Activated T-cell treated with anti-CD3 and anti-CD28 coated beads, Interleukin-2, amount 50 U/mL, for 48 hours (primary cell): ENCODE measurements at regions not wholly inside any gene's neighbourhood (a gene's known extent, or its start where the extent isn't known, plus 50 kb on each side); places are given as distances from the start of the nearest gene placed in this dataset.
A peak's percentile ranks its signal among the peaks of the same experiment; 100 is the strongest.
"Not testable (repeated sequence)": the region's sequence is repeated elsewhere in the genome, so short reads cannot be mapped to it uniquely, and the experiment has no call there.

Experiments
- DNase-seq, 2 experiments: peaks; one replicate each; pipeline ENCODE4 v3.0.0-alpha.2; 2020

DNA sequence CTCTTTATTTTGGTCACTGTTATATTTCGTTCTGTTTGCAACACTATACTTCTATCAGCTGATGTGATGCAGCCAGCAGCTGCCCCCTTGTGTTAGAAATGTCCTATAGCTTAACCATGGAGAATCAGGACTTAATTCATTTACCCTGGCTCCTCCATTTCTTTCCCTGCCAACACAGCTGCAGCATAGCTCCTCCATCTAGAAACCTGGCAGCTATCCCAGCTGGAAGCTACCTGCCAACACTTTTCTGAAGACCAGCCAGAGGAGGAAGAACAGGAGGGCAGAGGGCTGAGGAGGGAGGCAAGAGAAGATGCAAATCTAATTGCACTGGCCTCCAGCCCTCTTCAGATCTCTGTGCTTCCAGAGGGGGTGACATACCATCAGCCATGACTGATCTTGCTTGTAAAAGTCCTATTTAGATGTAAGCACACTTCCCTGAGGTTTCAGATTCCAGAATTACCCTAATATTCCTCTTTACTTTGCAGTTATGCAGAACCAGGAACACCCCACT lies 156.8 kb upstream of the TMEM260 start:
- no peak for DNase-seq

DNA sequence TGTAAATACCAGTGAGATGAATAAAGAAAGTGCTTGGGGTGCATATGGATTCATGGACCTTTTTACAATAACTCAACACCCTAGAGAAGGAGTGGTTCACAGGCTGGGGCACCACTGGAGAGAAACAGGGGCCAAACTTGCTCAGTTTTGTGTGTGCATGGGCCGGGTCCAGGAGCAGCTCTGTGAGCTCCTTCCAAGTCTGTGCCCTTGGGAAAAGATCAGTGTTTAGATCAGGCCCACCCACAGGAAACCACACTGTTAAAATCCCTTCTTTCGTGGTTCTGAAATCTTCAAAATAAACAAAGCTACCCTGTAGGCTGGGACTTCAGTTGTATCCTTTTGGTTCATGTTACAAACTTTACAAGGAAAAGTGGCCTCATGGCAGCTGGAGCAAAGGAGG lies 156.1 kb upstream of the TMEM260 start:
- DNase-seq: no peak

DNA sequence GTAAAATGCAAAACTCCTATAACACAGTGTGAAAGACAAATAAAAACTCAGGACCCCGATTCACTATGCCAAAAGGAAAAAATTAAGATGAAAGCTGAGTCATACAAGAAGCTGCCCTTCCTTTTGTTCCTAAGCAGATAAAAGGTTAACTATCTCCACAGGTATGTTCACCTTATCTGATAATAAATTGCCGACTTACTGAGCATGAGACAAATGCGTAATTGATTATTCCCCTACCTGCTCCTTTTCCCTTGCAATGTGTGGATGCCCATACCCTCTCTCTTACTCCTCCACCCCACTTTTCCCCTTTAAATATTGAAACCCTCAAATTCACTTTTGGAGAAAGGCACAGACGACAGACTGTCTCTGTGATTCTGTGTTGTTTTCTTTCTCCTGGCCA lies 148.6 kb upstream of the TMEM260 start:
- DNase-seq: no peak

DNA sequence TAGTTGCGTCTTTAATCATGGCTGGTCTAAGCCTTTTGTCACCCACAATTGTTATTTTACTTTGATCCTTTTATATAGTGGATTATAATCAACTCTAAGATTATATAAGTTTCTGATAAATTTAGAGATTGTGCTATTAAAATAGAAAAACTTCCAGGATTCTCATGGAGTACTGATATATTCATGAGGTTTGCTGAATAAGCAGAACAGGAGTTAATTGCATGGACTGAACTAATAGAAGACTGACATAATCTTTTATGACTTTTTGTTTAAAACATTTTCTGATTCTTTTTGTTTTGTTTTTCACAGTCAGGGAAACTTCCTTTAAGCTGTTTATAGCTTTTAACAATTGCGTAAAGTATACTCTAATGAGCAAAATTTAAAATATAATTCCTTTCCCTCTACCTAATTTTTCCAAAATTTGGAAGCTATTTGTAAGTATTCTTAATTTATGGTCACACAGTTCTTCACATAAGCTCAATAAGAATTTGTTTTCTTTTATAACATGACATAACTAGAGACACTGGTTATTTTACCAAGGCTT lies 129.9 kb upstream of the TMEM260 start:
- no peak for DNase-seq

DNA sequence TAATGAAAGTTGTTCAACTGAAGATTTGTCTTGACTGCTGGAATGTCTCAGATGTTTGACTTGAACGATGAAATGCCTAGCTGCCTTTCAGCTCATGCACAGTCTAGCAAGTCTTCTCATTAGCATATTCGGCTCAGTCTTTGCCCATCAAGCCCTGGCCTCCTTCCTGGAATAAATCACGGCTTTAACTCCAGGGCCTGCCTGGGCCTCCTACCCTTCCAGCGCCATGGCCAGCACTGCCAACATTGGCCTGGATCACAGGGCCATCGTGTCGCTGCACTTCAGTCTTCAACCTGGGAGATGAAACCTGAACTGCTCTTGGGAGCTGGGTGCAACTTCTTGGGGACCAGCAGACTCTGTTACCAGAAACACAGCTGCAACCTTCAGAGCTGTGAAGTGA lies 126.7 kb upstream of the TMEM260 start:
- DNase-seq: no peak

DNA sequence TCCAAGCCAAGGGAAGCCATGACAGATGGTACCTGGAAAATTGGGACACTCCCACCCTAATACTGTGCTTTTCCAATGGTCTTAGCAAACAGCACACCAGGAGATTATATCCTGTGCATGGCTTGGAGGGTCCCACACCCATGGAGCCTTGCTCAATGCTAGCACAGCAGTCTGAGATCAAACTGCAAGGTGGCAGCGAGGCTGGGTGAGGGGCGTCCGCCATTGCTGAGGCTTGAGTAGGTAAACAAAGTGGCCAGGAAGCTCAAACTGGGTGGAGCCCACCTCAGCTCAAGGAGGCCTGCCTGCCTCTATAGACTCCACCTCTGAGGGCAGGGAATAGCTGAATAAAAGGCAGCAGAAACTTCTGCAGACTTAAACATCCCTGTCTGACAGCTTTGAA lies 124.9 kb upstream of the TMEM260 start:
- not testable (repeated sequence) for DNase-seq

DNA sequence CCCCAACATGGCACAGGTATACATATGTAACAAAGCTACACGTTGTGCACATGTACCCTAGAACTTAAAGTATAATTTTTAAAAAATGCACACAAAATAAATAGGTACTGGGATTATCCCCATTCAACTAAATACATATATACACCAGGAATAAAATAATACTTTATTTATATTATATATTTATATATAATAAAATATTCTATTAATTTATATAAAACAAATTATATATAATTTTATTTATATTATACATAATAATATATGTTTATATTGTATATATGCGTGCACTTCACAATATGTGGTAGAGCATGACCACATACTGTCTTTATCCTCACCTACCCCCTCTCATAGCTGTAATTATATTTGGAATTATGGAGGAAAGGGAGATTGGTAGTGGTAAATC lies 119.1 kb upstream of the TMEM260 start:
- DNase-seq: no peak

DNA sequence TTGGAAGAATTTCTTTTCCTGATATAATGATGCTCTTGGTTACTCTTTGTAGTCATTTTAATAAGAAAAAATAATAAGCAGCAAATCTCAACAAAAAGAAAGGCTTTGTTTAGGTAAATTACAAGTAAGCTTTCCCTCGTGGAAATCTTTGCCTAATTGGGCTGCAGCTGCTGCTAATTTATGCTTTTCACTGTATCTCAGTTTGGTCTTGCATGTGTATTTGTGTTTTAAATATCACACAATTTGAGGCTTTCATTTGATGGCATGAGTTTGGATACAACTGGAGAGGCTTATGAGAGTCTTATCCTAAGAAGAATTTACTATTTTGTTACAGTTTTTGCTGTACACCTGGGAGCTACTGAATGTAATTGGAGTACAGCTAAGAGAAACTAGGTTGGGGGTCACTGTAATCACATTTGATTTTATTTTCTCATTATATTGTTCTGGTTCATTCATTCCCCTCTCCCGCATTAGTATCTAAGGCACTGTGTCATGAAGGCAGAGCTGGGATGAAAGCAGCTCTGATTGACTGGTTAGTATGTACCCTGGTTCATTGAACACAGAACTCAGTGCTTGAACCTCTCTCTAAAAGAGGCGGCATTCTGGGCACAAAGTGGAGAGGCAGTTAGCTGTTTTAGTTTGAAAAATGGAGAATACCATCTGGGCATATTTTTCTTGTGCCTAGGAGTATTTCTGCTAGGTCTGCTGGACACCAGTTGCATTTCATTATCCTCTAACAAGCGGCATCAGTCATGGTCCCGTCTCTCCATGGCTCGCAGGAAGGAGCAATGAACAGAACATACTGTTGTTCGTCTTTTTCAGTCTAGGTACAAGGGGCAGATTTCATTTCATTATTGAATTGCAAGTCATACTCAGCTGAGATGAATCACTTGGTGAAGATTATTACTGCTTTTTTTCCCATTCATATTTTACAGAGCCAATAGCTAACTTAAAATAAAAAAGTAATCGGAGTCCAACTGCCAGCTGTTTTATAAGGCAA lies 118.0 kb upstream of the TMEM260 start:
- DNase-seq: no peak

DNA sequence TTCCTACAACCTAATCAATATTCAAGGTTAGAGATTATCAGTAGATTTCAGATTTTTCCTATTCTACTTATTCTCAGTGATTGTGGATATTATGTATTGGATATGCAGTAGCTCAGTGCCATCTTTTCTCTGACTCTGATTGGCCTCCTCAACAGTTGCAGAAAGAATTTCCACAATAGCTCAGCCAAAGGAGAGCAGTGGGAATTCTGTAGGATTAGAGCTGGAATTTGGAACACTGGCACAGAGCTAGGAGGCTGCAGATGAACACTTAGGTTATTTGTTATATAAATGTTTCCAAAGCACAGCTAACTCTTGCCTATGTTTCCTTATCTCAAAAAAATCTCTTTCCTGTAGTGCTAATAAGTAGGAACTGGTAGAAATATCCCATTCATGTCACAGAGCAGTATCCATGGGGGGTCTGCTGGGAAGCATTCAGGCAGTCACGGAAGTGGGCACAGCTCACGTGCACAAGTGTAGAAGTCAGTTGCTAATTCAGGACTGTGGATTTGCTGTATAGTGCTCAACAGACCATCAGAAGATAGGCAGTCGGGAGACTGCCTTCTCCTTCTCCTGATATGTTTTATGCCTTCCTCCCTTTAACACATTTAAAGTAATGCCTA lies 116.2 kb upstream of the TMEM260 start:
- DNase-seq: no peak

DNA sequence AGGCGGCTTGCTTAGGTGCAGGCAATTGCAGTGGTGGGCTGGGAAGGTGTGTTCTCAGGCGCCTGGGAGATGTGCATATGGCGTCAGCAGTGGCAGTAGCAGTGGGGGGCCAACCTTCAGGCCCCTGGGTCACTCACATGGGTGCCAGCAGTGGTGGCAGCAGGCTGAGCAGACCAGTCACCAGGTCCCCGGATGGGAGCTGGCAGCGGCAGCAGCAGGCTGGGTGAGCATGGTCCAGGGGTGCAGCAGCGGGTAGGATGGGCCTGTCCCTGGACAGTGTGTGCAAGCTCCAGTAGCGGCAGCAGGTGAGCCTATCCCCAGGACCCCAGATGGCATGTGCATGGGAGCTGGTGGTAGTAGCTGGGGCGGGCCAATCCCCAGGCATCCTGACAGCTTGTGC lies 108.5 kb upstream of the TMEM260 start:
- no peak for DNase-seq

DNA sequence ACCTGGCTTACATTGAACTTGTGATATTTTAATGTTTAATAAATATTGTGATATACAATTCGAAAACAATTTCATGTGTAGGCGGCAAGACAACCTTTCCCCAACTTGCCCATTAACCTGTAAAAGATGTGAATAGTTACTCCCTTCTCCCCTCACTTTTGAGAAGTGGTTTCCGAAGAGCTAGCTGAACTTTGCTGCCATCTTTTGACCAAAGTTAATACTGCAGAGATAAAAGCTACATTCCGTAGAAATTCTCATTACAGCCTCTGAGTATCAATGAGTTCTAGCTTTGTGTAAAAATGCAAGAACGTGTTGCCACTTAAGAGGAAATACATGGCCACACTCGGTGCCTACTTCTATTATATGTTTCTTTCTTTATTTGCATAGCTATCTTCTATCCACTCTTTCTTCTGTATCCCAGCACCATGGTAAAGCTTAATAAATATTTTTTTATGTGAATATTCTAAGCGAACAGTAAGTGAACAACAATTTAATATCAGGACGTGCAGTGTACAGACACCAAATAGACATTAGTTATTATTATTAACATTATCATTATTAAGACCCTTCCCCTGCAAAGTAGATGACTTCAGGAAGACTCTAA lies 105.1 kb upstream of the TMEM260 start:
- DNase-seq: no peak

DNA sequence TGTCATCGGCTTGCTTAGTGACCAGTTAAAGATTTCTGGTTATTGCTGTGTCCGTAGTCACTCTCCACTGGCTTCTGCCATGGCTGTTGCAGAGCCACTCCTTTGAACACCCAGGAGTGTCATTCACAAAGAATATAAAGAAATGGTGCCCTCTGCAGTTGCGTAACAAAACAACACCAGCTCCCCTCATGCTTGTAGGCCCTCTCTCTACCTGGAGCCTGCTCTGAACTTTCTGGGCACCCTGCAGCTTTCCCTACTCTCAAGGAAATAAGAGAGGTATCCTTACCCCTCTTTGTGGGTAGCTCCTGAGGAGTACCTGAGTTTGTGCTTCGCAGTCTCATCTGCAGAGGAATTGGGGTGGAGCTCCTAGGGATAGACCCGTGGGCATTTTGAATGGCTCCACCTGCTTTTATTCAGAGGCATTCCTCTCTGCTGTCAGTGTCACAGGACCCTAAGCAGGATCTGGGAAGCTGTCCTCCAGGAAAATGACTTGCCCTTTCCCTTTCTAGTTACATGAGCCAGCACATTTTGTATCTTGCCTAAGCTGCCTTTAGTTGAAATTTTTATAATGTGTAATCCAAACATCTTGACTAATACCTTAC lies 97.2 kb upstream of the TMEM260 start:
- DNase-seq: no peak

DNA sequence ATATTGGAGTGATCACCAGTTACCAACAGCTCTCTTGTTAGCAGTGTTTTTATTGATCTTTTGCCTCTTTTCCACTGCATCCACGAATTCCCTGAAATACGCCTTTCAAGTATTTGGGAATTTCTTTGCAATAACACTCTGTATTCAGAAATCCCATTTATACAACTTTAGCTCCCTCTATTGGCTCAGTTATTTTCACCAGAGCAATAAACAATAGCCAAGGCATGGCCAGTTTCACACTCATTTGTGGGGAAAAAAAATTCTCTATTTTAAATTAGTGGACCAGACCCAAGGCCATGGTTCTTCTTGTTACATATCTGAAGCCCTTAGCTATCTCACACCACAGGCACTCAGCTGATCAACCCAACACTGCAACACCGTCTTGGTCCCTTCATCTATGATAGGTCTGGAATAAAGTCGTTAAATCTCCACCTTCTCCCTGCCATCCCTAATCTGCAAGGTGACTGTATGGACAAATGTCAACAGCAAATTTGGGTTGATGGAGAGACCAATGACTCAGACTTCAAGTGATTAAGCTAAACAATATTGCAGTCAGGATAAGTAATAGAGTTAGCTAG lies 92.4 kb upstream of the TMEM260 start:
- no peak for DNase-seq

DNA sequence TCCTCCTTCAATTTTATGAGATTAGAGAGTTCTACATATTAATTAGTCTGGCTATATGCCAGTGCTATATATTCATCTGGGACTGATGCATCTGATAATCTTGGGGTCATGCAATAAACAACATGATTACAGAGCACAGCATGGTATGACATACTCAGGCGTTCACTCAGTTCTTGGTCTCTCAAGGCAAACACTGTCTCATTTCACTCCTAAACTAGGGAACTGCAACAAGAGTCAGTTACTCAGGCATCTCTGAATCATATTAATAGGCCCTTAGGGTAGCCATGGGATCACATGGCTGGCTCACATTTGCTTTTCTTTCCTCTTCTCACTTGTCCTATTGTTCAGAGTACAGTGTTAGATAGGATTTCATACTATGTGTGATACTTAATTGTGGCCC lies 91.8 kb upstream of the TMEM260 start:
- DNase-seq: no peak

DNA sequence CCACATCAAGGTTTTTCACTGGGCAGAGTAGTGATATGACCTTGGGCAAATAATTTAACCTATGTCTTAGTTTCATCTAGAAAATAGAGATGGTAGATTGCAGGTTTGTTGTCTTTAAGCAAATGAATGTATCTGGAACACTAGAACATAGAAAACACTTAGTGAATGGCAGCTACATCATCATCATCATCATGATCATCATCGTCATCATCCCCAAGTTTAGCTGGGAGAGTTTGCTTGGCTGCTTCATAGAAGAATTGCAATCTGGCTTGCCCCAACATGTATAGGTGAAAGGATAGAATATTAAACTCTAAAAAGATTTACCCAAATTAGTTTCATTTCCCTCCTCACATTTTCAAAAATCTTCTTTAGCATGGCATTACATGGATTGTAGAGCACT lies 91.3 kb upstream of the TMEM260 start:
- no peak for DNase-seq

DNA sequence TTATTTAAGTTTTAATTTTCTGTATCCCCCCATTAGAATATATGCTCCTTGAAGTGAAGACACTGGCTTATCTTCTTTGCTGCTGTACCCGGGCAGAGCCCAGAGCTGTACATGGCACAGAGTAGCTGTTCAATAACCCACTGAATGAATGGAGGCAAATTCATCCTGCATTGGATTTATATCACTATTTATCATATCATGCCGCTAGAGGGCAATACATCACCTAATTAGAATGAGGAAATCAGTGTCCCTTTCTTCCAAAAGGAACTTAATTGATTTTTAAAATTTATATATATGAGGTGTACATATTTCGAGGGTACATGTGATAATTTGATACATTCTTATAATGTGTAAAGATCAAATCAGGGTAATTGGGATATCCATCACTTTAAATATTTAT lies 89.2 kb upstream of the TMEM260 start:
- no peak for DNase-seq

DNA sequence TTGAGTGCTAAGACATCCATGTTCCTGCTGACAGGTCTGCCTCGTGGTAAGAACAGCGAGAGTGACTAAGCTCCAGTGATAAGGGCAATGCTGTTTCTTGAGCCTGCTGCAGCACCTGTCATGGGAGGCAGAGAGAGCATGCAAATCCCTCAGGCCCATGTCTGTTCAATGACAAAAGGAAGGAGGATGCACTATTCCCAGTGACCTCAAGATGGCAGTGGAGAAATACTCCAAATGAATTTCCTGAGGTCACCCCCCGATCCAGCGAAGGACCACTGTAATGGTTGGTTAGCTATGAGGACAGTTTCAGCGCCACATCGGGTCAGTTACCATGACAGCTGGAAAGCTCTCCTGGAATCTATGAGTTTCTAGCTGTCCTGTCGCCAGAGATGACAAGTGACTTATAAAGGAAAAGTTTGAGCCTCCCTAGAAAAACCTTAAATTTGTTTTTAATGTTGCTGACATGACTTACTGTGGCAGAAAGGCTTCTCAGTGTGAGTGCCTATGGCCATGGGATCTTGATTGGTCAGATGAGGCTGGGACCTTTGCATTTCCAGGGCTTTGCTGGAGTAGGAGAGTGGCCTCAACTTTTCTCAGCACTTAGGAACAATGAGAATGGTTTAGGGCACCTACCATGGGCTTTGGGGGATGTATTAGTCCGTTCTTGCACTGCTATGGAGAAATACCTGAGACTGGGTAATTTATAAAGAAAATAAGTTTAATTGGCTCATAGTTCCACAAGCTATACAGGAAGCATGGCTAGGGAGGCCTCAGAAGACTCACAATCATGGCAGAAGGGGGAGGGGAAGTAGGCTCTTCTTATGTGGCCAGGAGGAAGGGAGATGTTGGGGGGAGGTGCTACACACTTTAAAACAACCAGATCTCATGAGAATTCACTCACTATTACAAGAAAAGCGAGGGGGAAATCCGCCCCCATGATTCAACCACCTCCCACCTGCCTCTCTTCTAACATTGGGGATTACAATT lies 88.0 kb upstream of the TMEM260 start:
- DNase-seq: peak; percentile 37 to 46

DNA sequence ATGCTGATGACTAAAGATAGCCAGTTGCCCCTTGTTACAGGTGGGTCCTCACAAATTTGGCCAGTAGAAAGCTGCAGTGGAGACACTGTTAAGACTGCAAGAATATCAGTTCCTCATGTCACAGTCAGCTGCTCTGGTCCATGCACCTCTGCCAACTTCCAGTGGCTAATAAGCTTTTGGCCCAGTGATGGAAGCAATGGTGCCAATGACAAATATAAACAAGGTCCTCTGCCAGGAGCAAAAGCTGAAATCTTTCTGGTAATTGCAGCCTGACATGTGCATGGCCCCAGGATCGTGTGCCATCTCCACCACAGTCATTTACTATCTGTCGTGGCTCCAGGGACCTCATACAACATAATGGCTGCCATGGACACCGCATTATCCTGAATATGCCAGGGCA lies 85.4 kb upstream of the TMEM260 start:
- DNase-seq: no peak

DNA sequence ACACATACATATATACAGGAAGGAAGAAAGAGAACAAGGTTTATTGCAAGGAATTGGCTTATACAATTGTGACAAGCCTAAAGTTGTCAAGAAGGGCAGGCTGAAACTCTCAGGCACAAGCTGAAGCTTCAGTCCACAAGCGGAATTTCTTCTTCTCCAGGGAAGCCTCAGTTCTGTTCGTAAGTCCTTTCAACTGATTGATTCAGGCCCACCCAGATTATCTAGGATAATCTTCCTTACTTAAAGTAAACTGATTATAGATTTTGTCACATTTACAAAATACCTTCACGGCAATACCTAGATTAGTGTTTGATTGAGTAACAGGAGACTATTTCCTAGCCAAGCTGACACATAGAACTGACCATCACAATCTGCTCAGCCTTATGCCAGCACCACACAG lies 81.5 kb upstream of the TMEM260 start:
- no peak for DNase-seq

DNA sequence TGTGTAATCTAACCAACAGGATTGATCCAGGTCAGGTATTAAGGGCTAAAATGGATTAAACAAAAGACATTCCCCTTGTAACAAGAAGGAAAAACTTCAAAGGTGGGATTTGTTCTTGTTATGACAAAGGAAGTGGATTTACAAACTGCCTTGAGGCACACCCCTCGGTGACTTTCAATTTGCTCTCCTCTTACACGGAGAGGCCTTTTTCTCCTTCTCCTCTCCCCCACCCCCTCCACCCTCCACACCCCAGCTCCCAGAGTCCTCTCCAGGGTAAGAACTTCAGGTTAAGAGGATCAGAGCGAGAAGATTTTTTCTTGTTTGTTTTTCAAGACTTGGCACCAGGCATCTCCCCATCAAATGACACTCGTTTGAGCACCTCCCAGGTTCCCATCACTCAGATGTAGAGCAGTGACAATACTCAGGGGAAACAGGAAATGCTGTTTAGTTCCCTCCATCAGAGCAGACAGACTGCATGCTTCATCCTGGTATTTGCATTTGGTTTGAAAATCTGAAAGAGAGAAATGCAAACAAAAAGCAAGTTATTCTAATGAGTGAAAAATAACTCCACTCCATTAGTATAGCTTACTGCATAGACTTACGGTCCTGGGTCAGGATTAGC lies 77.6 kb upstream of the TMEM260 start:
- DNase-seq: no peak

DNA sequence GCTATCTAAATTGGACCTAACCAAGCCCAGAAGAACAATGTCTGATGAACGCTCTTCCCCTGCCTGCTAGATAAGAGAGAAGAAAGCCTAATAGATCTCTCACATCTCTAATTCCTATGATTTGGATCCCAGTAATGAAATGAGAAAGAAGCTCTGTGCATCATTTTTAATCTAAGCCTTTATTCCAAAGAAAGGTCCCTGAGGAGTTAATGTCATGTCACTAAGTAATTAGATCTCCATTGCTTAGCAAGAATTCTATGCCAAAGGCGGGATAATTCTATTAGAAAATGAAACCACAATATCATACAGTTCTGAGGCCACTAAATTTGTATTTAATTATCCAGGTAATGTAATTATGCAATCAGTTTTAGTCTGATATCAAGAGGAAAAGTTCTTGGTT lies 74.2 kb upstream of the TMEM260 start:
- DNase-seq: no peak
